OCI-LY1 (cell line): ENCODE measurements at regions not wholly inside any gene's neighbourhood (a gene's known extent, or its start where the extent isn't known, plus 50 kb on each side); places are given as distances from the start of the nearest gene placed in this dataset.

Experiments
- EZH2 ChIP-seq: fragments of 200-600 bp; sonication (generic), shearing (Covaris generic); IDR thresholded peaks from 2 replicates; pipeline ENCODE4 v1.8.0; 2017; ENCODE audit warnings: borderline replicate concordance, mixed run types, mild to moderate bottlenecking, antibody characterized with exemption, low read length, moderate library complexity, mixed read lengths
- TF ChIP-seq, protein P1 (sequence below): fragments of 200-600 bp; sonication (generic), shearing (Covaris generic); IDR thresholded peaks from 2 replicates; pipeline ENCODE4 v1.5.1; 2017; ENCODE audit warnings: mild to moderate bottlenecking, antibody characterized with exemption, low read length, moderate library complexity, mixed read lengths

DNA sequence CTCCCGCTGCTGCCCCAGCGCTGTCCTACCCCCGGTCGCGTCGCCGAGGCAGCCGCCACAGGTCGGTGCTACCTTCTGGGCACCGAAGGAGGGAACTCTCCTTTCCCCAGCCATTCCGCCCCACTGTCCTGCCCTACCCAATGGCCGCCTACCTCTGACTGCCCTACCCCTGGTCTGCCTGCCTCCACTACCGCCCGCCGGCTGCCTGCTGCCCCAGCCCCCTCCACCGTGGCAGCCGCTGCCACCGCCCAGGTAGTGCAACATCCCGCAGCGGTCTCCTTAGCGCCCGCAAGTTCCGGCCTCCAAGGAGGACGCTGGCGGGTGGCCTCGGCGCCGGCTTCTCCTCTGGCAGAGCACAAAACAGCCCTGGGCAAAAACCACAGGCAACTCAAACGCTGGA is 1303.1 kb downstream of the UQCRFS1 start:
- TF ChIP-seq, protein P1, sequence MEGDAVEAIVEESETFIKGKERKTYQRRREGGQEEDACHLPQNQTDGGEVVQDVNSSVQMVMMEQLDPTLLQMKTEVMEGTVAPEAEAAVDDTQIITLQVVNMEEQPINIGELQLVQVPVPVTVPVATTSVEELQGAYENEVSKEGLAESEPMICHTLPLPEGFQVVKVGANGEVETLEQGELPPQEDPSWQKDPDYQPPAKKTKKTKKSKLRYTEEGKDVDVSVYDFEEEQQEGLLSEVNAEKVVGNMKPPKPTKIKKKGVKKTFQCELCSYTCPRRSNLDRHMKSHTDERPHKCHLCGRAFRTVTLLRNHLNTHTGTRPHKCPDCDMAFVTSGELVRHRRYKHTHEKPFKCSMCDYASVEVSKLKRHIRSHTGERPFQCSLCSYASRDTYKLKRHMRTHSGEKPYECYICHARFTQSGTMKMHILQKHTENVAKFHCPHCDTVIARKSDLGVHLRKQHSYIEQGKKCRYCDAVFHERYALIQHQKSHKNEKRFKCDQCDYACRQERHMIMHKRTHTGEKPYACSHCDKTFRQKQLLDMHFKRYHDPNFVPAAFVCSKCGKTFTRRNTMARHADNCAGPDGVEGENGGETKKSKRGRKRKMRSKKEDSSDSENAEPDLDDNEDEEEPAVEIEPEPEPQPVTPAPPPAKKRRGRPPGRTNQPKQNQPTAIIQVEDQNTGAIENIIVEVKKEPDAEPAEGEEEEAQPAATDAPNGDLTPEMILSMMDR, result no peak
- no peak for TF ChIP-seq EZH2
